Stimulated activated CD8-positive, alpha-beta memory T cell treated with anti-CD3 and anti-CD28 coated beads, Interleukin-12 subunit alpha, Interleukin-12 subunit beta, amount 100 ng/mL, for 24 hours (primary cell): ENCODE measurements at regions not wholly inside any gene's neighbourhood (a gene's known extent, or its start where the extent isn't known, plus 50 kb on each side); places are given as distances from the start of the nearest gene placed in this dataset.

ENCODE experiments used
- DNase-seq: peaks from one replicate; pipeline ENCODE4 v3.0.0-alpha.2; 2020; ENCODE audit errors: extremely low read depth

DNA sequence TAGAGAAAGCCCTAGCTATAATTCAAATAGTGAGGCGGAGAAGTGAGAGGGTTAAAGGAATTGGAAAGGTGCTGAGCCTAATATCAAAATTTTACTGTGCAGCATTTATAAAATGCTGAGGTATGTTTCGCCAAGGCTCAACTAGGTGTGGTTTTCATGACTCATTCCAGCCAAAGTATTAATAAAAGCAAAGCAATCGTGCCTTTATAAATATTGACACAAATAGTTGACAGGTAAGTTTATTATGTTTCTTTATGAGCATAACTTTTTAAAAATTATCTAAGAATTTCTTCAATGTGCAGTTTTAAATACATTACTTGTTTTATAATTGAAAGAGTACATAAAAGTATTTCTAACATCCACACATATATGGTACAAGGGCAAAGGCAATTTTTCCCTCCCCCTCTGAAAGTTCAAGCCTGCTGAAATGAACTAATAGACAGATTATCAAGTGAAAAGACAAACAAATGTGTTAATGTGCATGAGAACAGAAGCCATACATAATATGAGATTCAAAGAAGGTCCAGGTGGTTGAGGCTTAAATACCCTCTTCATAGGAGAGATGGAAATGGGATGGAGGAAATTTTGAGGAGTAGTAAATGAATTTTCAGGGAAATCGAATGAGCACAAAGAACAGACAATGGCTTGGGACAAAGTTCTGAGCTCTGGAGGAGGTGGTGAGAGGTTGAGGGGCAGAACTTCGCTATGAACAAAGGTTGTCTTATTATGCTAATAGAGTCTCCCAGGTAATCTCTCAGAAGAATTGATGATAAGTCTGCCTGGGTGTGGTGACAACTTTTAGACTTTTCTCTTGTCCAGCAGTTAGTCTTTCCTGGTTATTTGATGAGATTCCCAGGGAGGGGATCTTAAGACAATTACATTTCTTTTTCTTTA is 326.5 kb downstream of the BUD13 start:
- DNase-seq: no peak

DNA sequence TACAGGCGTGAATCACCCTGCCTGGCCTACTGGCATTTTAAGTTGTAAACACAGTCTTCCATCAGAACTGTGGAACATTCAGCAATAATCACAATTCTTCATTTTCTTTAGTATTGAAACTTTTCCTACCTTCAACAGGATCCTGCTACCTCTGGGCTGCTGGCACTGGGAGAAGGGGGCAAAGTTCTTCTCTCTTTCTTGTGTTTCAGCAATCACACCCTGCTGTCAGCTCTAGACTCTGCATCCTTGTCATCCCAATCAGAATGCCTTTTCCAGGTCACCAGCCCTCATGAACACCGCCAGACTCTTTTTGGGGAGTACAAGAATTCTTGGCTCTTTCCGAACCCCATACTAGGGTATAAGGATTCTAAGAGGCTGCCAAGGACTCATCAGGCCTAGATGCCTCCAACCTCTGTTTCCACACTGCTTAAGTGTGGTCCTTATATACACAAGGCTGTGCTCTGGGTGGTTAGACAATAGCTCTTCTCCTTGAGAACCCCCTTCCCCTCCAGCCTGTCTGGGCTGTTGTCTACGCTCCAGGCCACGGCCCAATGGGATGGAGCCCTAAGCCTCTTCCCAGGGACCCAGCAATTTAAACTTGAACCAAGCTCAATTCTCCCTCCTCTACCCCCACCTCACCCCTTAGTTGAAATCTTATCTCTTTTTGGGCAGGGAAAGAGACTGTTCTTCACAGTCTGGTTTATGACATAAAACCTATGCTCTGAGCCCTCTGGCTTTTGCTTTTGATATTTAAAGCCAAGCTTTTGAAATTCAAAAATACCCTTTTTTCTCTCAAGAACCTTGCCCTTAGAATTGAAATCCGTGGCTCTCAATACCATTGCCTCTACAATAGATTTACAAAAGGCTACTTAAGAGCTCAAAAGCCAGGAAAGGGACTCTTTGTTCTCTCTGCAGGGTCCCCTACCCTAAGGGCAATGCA is 327.4 kb downstream of the BUD13 start:
- no peak for DNase-seq

GRCh38 chr11:116442238-116442752 is 330.5 kb downstream of the BUD13 start:
- no peak for DNase-seq

DNA sequence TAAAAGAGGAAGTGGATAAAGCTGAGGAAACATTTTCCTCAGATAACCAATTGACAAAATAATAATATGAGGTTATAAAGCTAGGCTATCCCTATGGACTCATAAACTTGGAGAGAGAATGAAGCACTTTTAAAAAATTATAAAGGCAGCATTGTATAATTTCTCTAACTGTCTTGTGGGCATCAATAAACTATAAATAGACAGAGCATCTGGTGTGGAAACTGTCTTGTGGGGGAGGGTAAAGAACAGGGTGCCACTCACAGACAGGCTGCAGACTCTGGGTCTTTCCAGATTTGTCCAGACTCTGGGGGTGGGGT is 333.5 kb downstream of the BUD13 start:
- no peak for DNase-seq

DNA sequence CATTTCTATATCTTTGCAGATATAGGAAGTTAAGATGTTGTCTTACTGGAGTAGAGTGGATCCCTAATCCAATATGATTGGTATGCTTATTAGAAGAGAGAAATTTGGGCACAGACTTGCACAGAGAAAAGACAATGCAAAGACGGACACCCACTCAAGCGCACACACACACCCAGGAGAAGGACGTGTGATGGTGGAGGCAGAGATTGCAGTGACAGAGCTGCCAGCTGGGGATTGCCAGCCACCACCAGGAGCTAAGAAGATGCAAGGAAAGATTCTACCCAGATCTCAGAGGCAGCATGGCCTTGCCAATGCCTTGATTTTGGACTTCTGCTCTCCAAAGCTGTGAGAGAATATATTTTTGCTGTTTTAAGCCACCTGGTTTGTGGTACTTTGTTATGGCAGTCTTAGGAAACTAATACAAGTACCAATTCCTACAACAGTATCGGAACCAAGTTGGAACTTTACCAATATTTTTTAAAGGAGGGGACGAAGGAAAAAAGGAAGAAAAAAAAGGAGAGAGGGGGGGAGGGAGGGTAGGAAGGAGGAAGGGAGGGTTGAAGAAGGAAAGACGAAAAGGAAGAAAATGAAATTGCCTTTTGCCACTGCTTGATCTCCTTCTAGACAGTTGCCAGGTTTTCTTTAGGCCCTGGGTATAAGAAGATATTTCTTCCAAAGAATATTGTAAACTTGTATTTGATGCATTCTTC is 334.0 kb downstream of the BUD13 start:
- no peak for DNase-seq

DNA sequence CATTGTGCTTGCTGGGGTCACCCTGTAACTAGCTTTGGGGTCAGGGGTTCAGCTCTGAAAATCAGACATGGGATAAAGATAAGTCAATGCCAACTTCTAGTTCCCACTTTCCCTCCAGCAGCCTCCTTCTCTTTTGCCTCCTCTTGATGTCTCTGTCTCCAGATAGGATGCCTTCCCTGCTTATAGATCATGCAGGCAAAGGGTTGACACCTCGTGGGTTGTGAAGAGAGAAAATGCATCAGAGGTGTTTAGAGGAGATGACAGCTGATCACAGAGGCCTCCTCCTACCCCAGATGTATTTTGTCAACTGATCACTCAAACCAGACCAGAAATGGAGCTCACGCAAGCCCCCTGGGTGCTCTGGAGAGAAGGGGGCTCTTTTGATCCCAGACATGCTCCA is 337.8 kb downstream of the BUD13 start:
- DNase-seq: no peak

DNA sequence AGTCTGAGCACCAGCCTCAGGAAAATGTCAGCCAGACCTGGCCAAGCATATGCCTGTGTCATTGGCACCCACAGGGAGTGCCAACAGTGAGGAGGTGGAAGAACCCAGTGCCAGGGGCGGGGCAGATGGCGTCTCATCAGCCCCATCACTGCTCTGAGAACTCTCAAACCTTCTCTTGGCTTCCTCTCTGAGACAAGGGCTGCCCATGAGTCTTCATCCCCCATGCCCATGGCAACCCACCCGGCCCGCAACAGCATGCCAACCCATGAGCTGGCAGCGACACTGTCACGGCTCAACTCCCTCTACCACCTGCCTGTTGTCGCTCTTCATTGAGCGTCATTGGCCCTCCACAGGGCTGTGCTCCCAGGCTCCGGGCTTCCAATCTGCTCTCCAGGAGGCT is 340.5 kb downstream of the BUD13 start:
- no peak for DNase-seq

GRCh38 chr11:116431842-116432241 is 340.9 kb downstream of the BUD13 start:
- no peak for DNase-seq

DNA sequence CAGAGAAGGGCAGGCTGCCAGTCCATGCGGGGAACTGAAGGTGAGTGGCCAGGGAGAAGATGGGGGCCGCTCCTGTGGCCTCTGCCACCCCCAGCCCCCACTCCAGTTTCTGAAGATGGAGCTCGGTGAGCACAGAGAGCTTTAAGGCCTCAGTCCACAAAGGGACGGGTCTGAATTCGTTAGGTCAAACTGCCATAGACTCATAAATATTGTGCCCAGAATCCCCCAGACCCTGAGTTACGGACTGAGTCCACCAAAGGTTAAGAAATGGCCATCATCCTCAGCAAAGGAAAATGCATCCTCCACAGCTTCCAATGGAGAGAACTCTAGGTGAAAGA is 344.2 kb downstream of the BUD13 start:
- no peak for DNase-seq

GRCh38 chr11:116427903-116428637 is 344.7 kb downstream of the BUD13 start:
- DNase-seq: no peak

- DNase-seq: no peak
Observed at GRCh38 chr11:116427337-116427902, 345.4 kb downstream of the BUD13 start.

DNA sequence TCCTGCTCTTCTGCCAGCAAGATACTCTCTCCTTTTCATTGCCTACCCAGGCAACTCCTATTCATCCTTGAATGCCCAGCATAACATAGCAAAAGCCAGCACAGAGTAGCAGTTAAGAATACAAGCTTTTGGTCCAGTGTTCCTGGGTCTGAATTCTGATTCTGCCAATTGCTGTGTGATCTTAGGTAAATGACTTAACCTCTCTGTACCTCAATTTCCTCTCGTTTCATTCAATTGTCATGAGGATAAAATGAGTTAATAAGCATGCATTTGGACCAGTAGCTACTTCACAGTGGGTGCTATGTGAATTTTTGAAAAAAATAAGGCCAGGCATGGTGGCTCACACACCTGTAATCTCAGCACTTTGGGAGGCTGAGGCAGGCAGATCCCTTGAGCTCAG is 346.0 kb downstream of the BUD13 start:
- DNase-seq: no peak

- no peak for DNase-seq
Observed at GRCh38 chr11:116424615-116425261, 348.0 kb downstream of the BUD13 start.

GRCh38 chr11:116422956-116423600 is 349.7 kb downstream of the BUD13 start:
- DNase-seq: no peak

- DNase-seq: no peak
Observed at GRCh38 chr11:116422556-116422955, 350.2 kb downstream of the BUD13 start.

DNA sequence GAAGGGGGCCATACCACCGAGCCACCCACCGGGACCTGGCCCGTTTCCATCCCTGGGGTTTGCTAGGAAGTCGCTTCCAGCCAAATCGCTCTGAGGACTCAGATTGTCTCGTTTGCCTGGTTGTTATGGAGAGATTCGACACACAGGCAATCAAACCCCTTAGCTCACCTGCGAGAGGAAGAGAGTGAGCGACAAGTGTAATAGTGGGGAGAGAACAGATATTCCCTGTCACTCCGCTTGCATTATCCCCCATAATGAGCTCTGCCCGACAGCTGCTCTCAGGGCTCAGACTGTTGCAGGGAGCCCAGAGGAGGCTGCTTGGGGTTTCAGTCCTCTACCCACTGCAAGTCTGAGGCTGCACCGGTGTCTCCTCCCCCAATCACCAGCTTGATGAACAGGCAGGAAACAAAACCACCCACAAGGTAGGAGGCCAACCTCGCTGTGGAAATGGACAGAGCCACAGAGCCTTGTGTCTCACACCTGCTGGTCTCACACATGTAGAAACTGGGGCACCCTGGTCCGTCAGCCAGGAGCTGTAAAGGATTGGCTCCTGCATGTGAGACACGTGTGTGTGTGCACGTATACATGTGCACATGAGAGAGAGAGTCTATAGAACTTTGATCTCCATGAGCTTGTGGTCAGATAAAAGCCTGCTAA is 351.1 kb downstream of the BUD13 start:
- no peak for DNase-seq

GRCh38 chr11:116420770-116421528 is 351.8 kb downstream of the BUD13 start:
- no peak for DNase-seq

- no peak for DNase-seq
Observed at GRCh38 chr11:116420030-116420429, 352.8 kb downstream of the BUD13 start.
